SK-MEL-5 (cell line): ENCODE measurements at regions not wholly inside any gene's neighbourhood (a gene's known extent, or its start where the extent isn't known, plus 50 kb on each side); places are given as distances from the start of the nearest gene placed in this dataset.
A peak's percentile ranks its signal among the peaks of the same experiment; 100 is the strongest.
"Not testable (repeated sequence)": the region's sequence is repeated elsewhere in the genome, so short reads cannot be mapped to it uniquely, and the experiment has no call there.

Experiments used
- DNase-seq: peaks from one replicate; pipeline ENCODE4 v3.0.0-alpha.2; 2016; ENCODE audit warnings: low read depth, low spot score
- in situ Hi-C: cut with HindIII; loops from 2 replicates; pipeline ENCODE4 v1.10.0; 2016; ENCODE audit warnings: low sequenced_read_pairs, high pct_unique_total_duplicates, low pct_unique_long_range_greater_than_20kb

DNA sequence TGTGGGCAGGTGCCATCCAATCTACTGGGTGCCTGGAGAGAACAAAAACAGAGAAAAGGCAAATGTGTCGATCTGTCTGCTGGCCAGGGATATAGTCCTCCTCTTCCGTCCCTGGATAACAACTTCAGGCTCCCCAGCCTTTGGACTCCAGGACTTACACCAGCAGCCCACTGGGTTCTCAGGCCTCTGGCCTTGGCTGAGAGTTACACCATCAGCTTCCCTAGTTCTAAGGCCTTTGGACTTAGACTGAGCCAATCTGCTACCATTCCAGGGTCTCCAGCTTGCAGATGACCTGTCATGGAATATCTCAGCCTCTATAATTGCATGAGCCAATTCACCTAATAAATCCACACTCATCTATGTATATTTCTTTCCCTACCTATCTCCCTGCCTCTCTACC lies 460.9 kb upstream of the ADAMTS9 start:
- DNase-seq, result no peak
- in situ Hi-C loops, result no loop called here

DNA sequence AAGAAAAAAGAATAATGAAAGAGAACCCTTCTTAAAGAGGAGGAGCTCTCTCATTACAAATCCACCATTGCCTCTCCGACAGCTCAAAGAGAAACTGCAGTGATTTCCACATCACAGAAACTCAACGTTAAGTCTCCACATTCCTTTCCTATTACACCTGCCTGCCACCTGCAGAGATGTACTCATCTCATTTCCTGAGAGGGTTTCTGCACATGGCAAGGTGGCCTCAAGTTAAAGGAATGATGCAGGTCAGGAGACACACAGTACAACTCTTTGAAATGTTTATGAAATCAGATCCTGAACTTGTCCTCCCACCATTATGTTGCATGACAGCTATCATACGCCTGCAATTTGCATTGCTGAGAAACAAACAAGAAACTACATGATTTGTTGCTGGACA lies 458.4 kb upstream of the ADAMTS9 start:
- no peak for DNase-seq
- in situ Hi-C loops, result no loop called here

DNA sequence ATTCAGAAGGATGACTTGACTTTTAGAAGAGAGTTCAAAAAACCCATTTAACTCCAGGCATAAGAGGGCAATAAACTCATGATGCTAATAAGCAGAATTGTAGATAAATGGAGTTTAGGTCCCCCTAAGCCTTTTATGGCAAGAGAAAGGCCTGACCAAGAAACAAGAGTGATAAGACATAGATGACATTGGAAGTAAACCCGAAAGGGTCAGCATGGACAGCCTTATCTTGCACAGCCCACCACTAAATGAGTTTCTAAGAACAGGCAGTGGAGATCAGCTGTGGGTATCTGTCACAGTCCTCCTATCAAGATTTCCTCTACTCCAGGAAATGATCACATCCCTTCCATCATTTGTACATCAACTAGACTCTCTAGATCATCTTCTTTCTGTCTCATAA lies 457.9 kb upstream of the ADAMTS9 start:
- in situ Hi-C loops, result no loop called here
- DNase-seq, result no peak

DNA sequence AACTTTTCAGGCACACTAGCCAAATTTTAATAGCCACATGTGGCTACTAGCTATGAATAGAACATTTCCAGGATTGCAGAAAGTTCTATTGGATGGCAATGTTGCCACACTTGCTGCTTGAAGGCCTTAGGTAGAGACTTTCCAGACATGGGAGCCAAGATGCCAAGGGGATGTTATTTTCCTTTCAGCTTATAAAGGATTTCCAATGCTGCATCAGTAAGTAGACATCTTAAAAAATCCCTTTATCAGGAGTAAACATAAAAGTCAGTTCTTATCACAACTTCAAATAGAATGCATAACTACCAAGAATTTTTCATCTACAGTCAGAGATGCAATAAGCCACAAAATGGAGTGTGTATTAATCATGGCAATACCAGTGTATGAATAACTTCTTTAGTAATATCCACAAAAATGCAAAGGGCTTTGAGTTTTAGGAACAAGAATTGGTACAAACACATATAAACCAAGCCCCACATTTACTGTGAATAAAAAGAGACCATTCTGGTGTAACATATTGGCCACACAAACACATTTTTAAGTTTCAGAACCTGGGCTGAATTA lies 457.1 kb upstream of the ADAMTS9 start:
- no peak for DNase-seq
- in situ Hi-C loops, result no loop called here

DNA sequence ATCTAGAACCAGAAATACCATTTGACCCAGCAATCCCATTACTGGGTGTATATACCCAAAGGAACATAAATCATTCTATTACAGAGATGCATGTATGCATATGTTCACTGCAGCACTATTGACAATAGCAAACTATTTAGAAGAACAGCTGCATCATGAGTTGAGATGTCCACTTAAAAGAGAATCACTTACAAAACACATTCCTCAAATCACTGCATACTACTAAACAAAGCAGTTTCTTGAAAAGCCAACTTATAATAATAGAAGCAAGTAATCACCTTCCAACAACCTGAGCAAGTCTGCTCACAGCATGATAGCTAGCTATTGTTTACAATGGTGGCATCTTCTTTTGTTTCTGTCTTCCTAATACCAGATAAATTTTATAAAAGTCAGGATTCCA lies 454.7 kb upstream of the ADAMTS9 start:
- in situ Hi-C loops, result no loop called here
- no peak for DNase-seq

DNA sequence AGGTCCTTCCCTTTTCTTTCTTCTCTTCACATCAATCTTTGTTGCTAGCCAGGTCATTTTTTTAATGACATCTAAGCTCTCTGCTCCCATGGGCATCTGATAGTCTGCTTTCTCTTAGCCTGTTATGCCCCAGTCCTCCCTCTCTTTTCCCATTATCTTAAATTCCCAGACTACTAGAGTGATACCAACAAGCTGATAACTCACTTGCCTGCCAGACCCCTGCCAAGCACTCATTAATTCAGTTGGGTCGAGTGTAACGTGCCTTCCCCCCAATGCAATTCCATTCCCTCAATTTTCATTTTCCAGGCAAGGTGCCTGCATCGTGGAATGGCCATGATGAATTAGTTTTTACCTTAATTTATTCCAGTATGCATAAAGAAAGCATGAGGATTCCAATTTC lies 450.8 kb upstream of the ADAMTS9 start:
- in situ Hi-C loops, result no loop called here
- no peak for DNase-seq

DNA sequence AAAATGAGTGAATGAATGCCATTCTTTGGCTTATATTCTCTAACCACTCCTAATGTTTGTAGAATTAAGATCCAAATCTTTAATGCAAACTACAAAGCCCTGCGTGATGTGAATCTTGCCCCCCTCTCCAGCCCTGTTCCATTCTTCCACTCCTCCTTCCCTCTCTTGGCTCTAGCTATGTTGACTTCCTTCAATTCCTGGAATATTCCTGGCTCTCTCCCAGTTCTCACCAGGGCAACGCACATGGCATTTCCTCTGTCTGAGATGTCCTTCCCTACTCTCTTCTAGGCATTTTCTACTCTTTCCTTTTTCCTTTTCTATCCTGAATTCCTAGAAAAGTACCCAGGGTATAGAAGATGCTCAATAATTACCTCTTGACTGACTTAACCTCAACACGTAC lies 446.0 kb upstream of the ADAMTS9 start:
- DNase-seq, in situ Hi-C loops: not testable (repeated sequence)

DNA sequence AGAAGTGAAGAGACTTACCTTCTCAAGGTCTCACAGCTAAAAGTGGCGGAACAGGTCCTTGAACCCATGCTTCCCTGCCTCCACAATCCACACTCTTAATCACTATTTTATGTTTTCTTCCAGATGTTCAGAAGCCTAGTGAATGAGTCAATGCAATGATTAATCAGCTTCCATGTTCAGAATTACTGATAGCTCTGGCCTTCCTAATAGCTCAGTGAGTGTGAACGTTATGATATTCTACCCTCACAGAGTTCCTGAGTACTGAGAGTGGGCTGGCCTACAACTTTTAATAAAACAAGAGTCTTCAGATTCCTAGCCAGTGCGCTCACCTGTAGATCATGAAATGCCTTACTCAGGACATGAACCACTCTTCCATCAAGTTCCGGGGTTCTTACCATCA lies 443.0 kb upstream of the ADAMTS9 start:
- in situ Hi-C loops, result no loop called here
- no peak for DNase-seq

DNA sequence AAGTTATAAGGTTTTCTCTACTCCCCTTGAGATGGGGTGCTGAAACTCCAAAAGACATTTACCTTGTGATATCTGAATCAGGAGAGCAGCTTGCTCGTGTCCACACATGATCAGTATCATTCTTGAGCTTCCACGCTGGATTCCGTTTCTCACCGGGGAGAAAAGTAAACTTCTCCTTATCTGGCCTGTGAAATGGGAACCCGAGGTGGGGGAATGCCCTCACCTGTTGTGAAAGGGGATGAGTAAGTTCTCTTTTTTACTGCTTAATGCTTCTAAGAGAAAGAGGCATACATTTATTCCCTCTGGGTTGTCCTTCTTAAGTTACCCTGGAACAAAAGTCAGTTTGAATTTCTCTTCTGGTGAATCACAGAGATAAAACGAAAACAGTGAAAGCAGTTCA lies 440.5 kb upstream of the ADAMTS9 start:
- DNase-seq, result no peak
- in situ Hi-C loops, result no loop called here

DNA sequence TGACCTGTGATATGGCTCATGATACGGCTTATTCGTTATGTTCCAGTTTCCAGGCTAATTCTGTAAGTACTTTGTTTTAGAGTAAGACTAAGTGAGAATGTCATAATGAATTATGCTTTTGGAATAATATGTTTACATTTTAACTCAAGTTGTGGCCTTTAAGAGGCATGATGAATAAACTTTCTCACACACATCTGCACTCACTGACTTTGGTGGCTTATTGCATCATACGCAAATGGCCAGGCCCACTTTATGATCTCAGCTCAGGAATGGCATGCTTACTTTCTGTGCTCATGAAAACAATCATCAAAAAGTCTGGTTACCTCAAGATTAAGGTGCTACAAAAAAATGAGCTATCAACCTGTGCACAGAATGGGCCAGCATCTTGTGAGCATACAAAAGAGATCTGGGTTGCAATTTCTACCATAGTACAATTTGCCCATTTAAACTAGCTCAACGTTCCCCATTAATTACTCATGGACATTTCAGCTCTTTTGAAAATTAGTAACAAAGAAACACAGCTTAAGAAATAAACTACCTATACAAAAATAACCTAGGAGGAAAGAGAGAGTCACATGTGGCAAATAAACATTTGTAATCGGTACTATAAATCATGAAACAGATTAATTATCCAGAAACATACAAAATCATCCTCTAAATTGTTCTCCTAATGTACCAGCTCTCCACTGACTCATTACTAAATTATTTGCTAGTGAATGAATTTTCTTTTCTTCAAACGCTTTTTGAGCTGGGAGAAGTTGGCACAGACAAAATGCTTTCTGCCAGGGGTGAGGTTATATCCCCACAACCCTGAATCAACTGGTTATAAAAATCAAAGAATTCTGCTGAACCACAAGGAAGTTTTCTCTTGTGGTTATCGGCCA lies 439.0 kb upstream of the ADAMTS9 start:
- in situ Hi-C loops, result no loop called here
- no peak for DNase-seq

DNA sequence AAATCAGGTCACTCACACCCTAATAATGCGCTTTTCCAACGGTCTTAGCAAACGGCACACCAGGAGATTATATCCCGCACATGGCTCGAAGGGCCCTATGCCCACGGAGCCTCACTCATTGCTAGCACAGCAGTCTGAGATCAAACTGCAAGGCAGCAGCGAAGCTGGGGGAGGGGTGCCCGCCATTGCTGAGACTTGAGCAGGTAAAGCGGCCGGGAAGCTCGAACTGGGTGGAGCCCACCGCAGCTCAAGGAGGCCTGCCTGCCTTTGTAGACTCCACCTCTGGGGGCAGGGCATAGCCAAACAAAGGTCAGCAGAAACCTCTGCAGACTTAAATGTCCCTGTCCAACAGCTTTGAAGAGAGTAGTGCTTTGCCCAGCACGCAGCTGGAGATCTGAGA lies 432.4 kb upstream of the ADAMTS9 start:
- in situ Hi-C loops, DNase-seq: not testable (repeated sequence)

DNA sequence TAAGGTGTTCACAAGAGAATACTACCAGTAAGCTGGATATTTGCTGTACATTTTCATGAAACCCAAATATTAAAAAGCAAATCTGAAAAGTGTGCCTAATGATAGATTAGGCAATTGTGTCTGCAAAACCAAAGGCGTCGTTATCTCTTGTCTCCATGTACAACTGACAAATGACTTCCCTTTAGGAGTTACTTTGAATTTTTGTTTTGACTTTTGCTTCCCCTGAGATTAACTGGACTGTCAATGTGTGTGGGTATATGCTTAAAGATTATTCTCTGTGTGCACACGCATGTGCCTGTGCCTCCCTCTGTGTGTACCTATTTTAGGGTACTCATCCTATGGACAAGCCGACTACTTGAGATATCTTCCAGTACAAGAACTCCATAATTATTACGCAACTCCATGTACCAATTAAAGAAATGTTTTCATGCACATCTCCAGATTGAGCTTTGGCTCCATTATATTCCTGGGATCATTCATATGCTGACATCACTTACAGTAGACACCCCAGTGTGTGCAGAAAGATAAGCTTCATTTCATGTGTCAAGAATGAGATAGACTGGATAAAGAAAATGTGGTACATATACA lies 431.2 kb upstream of the ADAMTS9 start:
- no peak for DNase-seq
- in situ Hi-C loops, result no loop called here

DNA sequence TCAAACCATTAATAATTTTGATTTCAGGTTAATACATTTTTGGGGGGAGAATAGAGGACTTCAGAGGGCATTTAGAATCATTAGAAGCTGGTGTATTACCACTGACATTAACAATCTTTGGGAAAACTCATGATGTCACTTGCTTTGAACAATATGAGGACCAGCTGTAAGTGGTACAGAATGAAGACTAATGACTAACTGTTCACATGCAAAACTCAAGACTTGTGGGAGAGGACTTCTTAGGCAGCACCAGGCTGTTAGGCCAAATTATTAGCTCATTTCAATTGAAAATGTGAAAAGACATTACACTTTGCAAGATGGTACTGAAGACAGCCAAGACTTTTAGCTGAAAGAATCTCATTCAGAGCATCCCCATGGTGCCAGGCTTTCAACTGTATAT lies 426.2 kb upstream of the ADAMTS9 start:
- no peak for DNase-seq
- in situ Hi-C loops, result no loop called here

DNA sequence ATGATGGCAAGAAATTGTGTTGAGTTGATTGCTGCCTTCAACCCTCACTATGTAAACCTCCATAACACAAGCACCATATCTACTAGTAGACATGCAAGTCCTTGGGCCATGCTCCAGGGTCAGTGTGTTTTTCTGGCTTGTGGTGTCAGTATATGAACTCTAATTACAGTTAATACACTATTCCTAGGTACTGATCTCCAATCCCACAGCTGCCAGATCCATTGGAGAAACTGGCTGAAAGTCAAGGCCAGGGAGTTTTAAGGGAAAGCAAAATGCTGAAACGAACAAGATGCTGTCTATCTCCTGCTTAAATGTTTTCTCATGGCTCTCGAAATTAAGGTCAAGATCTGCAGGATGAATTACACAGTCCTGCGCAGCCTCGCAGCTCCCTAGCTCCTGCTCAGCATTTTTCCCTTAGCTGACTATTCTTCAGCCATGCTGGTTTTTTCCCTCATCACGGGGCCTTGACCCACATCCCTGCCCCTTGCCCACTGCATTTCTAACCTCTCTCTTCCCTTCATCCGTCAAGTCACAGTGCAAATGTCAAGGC lies 425.0 kb upstream of the ADAMTS9 start:
- in situ Hi-C loops, result no loop called here

DNA sequence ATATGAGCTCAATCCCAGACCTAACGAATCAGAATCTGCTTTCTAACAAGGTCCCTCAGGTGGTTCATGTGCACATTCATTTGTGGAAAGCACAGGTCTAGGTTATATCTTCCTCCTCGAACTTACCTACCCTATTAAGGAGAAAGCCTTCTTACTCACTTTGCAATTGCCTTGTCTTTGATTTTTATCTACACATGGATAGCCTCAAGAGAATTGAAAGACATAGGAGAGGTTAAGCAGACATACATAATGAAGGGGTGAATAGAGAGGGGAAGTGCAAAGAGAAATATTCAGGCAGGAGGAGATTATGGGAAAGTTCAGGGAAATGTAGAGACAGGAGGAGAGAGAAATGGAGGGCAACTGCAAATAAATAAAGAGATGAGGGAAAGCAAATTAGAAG lies 422.9 kb upstream of the ADAMTS9 start:
- no peak for DNase-seq
- in situ Hi-C loops, result no loop called here

More for the DNA sequence above, 425.0 kb upstream of the ADAMTS9 start:
- no peak for DNase-seq

DNA sequence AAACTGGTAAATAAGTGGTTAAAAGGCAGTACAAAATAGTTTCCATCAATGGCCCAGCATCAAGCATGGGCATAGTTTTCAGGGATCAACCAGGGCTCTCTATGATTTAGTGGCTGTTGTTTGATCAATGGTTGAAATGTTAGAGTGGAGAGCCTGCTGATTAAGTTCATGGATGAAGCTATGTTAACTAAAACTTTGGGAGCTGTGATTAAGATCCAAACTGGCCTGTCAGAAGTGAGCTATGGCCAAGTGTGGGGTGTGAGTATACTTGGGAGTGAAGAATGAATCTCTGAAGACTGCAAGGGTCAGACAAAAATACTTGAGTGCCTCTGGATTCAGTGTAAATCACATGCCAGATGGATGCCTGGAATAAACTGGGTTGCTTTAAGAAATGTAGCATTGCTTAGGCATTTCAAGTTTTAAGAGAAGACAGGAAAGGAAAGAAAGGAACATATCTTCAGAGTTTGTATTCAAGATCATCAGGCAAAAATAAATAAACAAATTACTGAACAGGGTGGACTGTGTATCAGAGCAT lies 422.2 kb upstream of the ADAMTS9 start:
- in situ Hi-C loops, result no loop called here

DNA sequence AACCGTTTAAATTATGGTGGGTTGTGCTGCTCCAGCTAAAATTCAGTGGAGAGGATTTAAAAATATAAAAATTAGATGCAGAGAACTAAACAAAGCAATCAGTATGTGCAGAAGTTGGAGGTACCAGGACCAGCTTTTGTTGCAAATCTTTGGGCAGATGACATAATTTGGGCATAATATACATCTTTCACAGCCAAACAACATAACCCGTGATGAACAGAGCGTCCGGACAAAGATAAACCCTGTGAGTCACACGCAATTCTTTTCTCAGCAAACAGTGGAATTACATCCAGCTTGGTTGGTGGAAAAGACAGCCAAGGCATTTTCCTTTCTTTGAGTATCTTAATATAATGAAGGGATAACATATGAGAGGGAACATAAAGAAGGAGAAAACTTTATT lies 419.4 kb upstream of the ADAMTS9 start:
- DNase-seq, result peak; percentile 33
- in situ Hi-C loops, result no loop called here

More for the DNA sequence above, 422.2 kb upstream of the ADAMTS9 start:
- no peak for DNase-seq

DNA sequence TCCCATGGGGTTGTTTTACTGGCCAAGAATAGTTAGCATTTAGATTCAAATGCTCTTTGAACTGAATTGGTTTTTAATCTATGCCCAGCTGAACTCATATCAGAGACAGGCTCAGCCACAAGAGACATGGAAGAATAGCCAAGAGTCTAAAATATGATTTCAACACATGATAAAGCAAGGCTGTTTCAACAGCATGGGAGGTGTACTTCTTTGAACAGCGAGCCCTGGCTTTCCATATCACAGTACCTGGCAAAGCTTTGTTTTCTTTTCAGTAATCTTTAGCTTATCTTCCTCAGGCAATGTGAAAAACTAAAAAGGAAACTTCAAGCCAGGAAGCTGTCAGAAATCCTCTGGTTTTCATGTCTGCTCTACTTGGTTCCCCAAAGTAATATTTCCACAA lies 413.6 kb upstream of the ADAMTS9 start:
- in situ Hi-C loops, result no loop called here
- DNase-seq, result no peak
